GM18507 (cell line): ENCODE measurements at regions not wholly inside any gene's neighbourhood (a gene's known extent, or its start where the extent isn't known, plus 50 kb on each side); places are given as distances from the start of the nearest gene placed in this dataset.
"Not testable (repeated sequence)": the region's sequence is repeated elsewhere in the genome, so short reads cannot be mapped to it uniquely, and the experiment has no call there.

Source experiments
- DNase-seq: peaks from one replicate; pipeline ENCODE4 v3.0.0; 2011; ENCODE audit warnings: low read depth; ENCODE audit not compliant: insufficient read length; ENCODE audit errors: extremely low spot score
- FAIRE-seq: peaks from 2 replicates; lab custom pipeline; 2011; peaks lifted over from hg19 to GRCh38; lab: Jason Lieb, UNC

GRCh38 chr6:134686071-134686470 is 263.8 kb downstream of the ALDH8A1 start:
- DNase-seq (no peak), FAIRE-seq (no peak)

GRCh38 chr6:134684423-134684795 is 265.5 kb downstream of the ALDH8A1 start:
- no peak for FAIRE-seq
- DNase-seq: no peak

GRCh38 chr6:134683783-134684422 is 266.0 kb downstream of the ALDH8A1 start:
- no peak for FAIRE-seq

GRCh38 chr6:134680433-134680832 is 269.5 kb downstream of the ALDH8A1 start:
- FAIRE-seq (no peak), DNase-seq (no peak)

More at GRCh38 chr6:134683783-134684422, 266.0 kb downstream of the ALDH8A1 start:
- DNase-seq: no peak

GRCh38 chr6:134680021-134680420 is 269.9 kb downstream of the ALDH8A1 start:
- no peak for DNase-seq
- FAIRE-seq: no peak

DNA sequence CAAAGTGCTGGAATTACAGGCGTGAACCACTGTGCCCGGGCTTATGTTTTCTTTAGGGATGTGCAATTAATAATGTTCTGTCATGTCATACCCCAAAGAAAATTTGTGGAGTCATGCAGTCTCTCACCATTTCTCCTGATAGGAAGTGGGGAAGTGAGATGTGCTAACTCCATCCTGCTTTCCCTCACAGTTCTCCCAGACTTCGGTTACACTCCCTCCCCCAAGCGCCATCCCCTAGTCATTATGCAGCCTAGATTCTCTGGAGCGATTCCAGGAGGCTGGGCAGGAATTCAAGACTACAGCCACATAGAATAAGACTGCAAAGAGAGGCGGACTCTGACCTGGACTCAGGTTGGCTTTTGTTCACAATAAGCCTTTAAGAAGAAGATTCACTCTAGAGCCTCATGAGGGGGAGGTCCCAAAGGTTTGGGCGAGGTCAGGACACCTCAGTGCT is 271.4 kb downstream of the ALDH8A1 start:
- FAIRE-seq (no peak), DNase-seq (no peak)

- DNase-seq (no peak), FAIRE-seq (no peak)
Observed at GRCh38 chr6:134676307-134677281, 273.3 kb downstream of the ALDH8A1 start.

DNA sequence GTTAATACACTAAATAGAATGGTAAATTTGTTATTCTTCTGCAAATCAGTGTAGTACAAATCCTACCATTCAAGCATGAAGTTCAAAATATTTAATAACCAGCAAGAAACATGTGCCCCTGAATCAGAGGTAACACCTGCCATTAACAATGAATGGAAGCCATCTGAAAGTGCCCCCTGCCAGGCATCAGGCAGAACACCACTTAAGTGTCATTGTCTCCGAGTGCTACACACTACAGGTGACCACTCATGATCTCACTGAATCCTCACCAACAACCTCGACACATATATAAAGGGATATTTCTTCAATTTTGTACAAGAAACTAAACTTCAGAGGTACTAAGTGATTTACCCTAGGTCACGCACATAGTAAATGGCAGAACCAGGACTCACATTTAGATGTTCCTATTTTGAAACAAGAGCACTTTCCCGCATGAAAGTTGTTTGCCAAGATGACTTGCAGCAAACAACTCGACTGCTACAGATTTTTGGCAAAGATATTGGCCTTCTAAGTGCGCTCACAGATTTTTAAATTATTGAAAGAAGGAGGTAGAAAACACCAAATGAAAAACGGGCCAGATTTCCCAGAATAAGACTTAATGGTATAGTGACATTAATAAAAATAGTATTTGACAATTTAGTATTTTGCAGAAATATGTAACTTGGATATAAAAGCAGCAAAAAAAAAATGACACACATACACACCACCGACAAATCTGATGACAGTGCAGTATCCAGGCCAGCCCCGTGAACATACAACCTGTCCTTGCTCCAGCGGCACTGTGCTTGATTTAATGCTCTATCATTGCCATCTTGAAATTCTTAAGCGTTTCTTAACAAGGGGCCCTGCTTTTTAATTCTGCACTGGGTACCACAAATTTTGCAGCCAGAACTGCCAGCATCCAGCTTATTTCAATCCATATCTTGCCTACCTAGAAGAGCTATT is 274.5 kb downstream of the ALDH8A1 start:
- FAIRE-seq (no peak), DNase-seq (no peak)

GRCh38 chr6:134674562-134674961 is 275.3 kb downstream of the ALDH8A1 start:
- no peak for DNase-seq
- FAIRE-seq: no peak

DNA sequence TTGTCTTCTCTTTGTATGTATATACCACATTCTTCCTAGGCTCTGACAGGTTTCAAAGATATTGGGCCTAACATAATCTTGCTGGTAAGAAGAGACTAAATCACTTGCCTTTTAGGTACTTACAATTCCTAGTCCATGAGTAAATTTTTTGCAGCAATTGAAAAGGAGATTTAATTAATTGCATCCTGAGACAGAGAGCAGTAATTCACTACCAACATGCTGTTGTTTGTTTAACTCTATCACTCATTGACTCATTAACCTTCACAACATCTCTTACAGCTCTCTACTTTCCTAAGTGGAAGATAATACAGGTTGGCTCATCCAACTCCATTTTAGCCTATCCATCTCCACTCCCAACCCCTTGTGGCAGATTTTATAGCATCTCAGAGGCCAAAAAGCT is 280.4 kb downstream of the ALDH8A1 start:
- no peak for FAIRE-seq
- no peak for DNase-seq

GRCh38 chr6:134667111-134667510 is 282.8 kb downstream of the ALDH8A1 start:
- FAIRE-seq: no peak
- no peak for DNase-seq

DNA sequence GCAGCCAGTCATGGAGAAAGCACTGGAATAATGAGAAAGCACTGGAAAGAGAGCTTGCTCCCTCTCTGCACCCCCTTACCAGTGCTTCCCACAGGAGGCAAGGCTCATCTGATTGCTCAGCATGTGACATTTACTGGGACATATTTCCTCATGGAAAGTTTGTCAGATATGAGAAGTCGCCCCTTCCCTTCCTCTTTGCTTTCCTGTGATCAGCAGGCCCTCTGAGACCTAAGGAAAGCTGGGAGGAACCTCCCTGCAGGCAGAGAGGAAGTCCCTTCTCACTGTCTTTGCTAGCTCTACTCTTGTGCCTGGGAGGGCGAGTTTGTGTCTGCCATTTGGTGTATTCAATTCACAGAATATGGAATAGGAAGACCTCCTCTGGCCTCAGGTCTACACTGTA is 283.8 kb downstream of the ALDH8A1 start:
- DNase-seq (no peak), FAIRE-seq (no peak)

- FAIRE-seq (no peak), DNase-seq (no peak)
Observed at GRCh38 chr6:134665029-134665723, 284.7 kb downstream of the ALDH8A1 start.

- FAIRE-seq: no peak
- DNase-seq: no peak
Observed at GRCh38 chr6:134663800-134664535, 285.9 kb downstream of the ALDH8A1 start.

- FAIRE-seq (no peak), DNase-seq (no peak)
Observed at GRCh38 chr6:134663356-134663755, 286.5 kb downstream of the ALDH8A1 start.

- FAIRE-seq (no peak), DNase-seq (no peak)
Observed at GRCh38 chr6:134662077-134662700, 287.7 kb downstream of the ALDH8A1 start.

GRCh38 chr6:134659885-134660284 is 290.0 kb downstream of the ALDH8A1 start:
- FAIRE-seq, DNase-seq: not testable (repeated sequence)

GRCh38 chr6:134658596-134658995 is 291.3 kb downstream of the ALDH8A1 start:
- DNase-seq (no peak), FAIRE-seq (no peak)
